RWPE1 (cell line): ENCODE measurements at regions not wholly inside any gene's neighbourhood (a gene's known extent, or its start where the extent isn't known, plus 50 kb on each side); places are given as distances from the start of the nearest gene placed in this dataset.
A peak's percentile ranks its signal among the peaks of the same experiment; 100 is the strongest.
"Not testable (repeated sequence)": the region's sequence is repeated elsewhere in the genome, so short reads cannot be mapped to it uniquely, and the experiment has no call there.

Experiments used
- CTCF ChIA-PET: fragments of 350-600 bp; sonication (Branson Sonifier 250); formaldehyde crosslinking; extraction: SDS; loops from one replicate; lab custom pipeline; 2021; lab: Yijun Ruan, JAX
- POLR2A ChIA-PET: fragments of 400-600 bp; formaldehyde crosslinking; extraction: SDS; loops from one replicate; lab custom pipeline; 2020; ENCODE audit warnings: antibody characterized with exemption; ENCODE audit not compliant: low non-redundant PET; lab: Yijun Ruan, JAX
- DNase-seq: peaks from one replicate; pipeline ENCODE4 v3.0.0; 2012; ENCODE audit warnings: low spot score
- H3K27ac ChIP-seq: fragments of 450-650 bp; 2 replicates; pipeline ENCODE4 v1.5.1; 2017
- CTCF ChIP-seq: fragments of 450-650 bp; conservative IDR thresholded peaks from 2 replicates; pipeline ENCODE4 v1.5.1; 2017; ENCODE audit warnings: low read depth, mild to moderate bottlenecking

GRCh38 chr5:122515210-122515609 lies 203.2 kb downstream of the SNCAIP start:
- CTCF ChIA-PET = interaction anchor here (0.7 kb wide), 1 partner anchor 563 kb away, joined by 3 read pairs; no protein-coding TSS in a partner anchor
- H3K27ac ChIP-seq, POLR2A ChIA-PET: not testable (repeated sequence)

DNA sequence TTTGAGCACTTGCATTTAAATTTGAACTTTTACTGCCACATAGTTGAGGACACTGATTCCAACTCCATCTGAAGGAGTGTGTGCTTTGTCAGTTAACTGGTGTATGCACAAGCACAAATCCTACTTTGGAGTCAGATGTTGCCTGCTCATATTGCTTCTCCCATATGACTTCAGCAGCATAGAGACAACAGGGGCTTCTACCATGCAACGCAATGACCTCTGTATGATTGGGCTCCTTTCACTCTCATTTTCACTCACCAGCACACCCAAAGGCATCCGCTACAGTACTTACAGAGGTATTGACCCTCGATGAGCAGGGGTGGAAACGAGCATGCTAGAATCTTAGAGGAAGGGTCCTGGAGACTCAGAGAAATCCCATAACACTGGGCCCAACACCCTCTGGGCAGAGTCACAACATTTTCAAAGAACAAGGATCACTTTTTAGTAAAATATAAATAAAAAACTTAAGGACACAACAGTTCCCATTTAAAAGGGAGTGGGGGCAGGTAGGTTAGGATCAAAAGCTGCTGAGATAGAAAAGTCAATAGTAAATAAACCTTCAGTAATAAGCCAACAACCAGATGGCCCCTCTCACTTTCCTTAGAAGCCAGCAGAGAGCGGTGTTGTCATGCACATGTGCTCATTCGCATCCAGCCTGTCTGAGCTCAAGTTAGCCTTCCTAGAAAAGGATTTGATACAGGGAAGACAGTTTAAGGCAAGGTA lies 203.8 kb downstream of the SNCAIP start:
- ChIA-PET POLR2A (no interaction called here), CTCF (interaction anchor here (0.6 to 1.1 kb wide), 7 partner anchors 11 to 851 kb away, joined by 3 to 6 read pairs (median 4); no protein-coding TSS in a partner anchor)
- peak; percentile 69 for DNase-seq
- 0 out of 2 replicates have a peak, but pooled peaks have one; percentile 16 for TF ChIP-seq CTCF
- no peak overlapping the region for H3K27ac ChIP-seq

More at GRCh38 chr5:122515210-122515609, 203.2 kb downstream of the SNCAIP start:
- DNase-seq = not testable (repeated sequence)

DNA sequence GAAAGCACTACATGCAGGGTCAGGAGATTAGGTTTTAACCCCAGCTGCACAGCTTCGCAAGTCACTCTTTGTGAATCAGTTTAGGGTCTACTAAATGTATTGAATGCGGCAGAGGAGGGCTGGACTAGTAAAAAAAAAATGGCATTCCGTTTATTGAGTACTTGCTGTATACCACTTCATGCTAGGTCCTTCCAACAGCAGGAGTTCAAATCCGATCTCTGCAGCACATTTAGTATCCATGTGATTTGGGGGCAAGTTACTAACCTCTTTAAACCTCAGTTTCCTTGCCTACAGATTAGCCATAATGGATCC lies 204.4 kb downstream of the SNCAIP start:
- CTCF ChIA-PET = interaction anchor here (0.6 to 1.1 kb wide), 5 partner anchors 11 to 850 kb away, joined by 3 to 6 read pairs (median 4); no protein-coding TSS in a partner anchor
- no peak for DNase-seq
- H3K27ac ChIP-seq = no peak overlapping the region
- no peak for TF ChIP-seq CTCF
- POLR2A ChIA-PET = no interaction called here

DNA sequence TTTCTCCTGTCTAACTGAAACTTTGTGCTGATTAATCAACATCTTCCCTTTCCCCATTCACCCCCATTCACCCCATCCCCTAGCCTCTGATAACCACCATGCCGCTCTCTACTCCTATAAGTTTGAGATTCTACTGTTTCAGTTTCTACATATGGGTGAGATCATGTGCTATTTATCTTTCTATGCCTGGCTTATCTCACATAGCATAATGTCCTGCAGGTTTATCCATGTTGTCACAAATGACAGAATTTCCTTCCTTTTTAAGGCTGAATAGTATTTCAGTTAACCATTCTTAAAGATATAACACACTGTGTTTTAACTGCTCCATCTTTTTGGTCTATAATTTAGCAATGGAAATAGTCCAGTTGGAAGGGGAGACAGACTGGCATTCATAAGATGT lies 205.1 kb downstream of the SNCAIP start:
- CTCF ChIA-PET = interaction anchor here (0.5 to 0.9 kb wide), 3 partner anchors 9 to 700 kb away, joined by 4 to 6 read pairs (median 4); no protein-coding TSS in a partner anchor
- no peak overlapping the region for H3K27ac ChIP-seq
- no peak for DNase-seq
- no peak for TF ChIP-seq CTCF
- POLR2A ChIA-PET = no interaction called here

GRCh38 chr5:122523776-122524175 lies 211.7 kb downstream of the SNCAIP start:
- no peak for TF ChIP-seq CTCF
- ChIA-PET POLR2A (no interaction called here), CTCF (interaction anchor here (0.6 kb wide), 1 partner anchor 440 kb away, joined by 3 read pairs; no protein-coding TSS in a partner anchor)
- no peak for DNase-seq
- H3K27ac ChIP-seq = no peak overlapping the region

GRCh38 chr5:122527547-122527946 lies 215.5 kb downstream of the SNCAIP start:
- no peak overlapping the region for H3K27ac ChIP-seq
- ChIA-PET POLR2A (no interaction called here), CTCF (no interaction called here)
- no peak for DNase-seq
- TF ChIP-seq CTCF = no peak

GRCh38 chr5:122532035-122532434 lies 220.0 kb downstream of the SNCAIP start:
- ChIA-PET POLR2A (no interaction called here), CTCF (interaction anchor here (0.5 to 0.7 kb wide), 4 partner anchors 14 to 170 kb away, joined by 3 read pairs; no protein-coding TSS in a partner anchor)
- H3K27ac ChIP-seq = no peak overlapping the region
- TF ChIP-seq CTCF = no peak
- DNase-seq = no peak
